ENCODE measurements at regions not wholly inside any gene's neighbourhood (a gene's known extent, or its start where the extent isn't known, plus 50 kb on each side); places are given as distances from the start of the nearest gene placed in this dataset.
"Not testable (repeated sequence)": the region's sequence is repeated elsewhere in the genome, so short reads cannot be mapped to it uniquely, and the experiment has no call there.

- no peaks in the 10 kb centered on the region for H3K27me3 ChIP-seq (ENCODE audit: control insufficient read depth in 3 of 3, insufficient read depth in 3 of 3, low read length in 3 of 3)
- no peaks in the 10 kb centered on the region for H3K36me3 ChIP-seq (ENCODE audit: control insufficient read depth in 3 of 3, insufficient read depth in 2 of 3, low read depth in 1 of 3, low read length in 3 of 3)
- no peak for FAIRE-seq
- no peak overlapping the region for H3K4me3 ChIP-seq (ENCODE audit: low read depth in 1 of 3, low read length in 3 of 3)
- H3K4me1 ChIP-seq (ENCODE audit: control insufficient read depth in 3 of 3, insufficient read depth in 2 of 3, low read depth in 1 of 3, low read length in 2 of 3): no peaks in the 10 kb centered on the region
- H3K27ac ChIP-seq (ENCODE audit: low read depth in 1 of 3, low read length in 2 of 3): no peak overlapping the region
- peaks cover 0 to 7% of the 10 kb centered on the region in 2 donors for H3K9me3 ChIP-seq (ENCODE audit: control insufficient read depth in 2 of 2, insufficient read depth in 1 of 2, low read depth in 1 of 2, low read length in 1 of 2)
- no peak for DNase-seq
Observed at GRCh38 chr4:103272174-103272573, 74.0 kb upstream of the CENPE start.

GRCh38 chr4:103268746-103269145, 70.6 kb upstream of the CENPE start:
- Histone ChIP-seq H3K27ac (ENCODE audit: low read depth in 1 of 3, low read length in 2 of 3) (no peak overlapping the region), H3K4me1 (ENCODE audit: control insufficient read depth in 3 of 3, insufficient read depth in 2 of 3, low read depth in 1 of 3, low read length in 2 of 3) (no peaks in the 10 kb centered on the region), H3K27me3 (ENCODE audit: control insufficient read depth in 3 of 3, insufficient read depth in 3 of 3, low read length in 3 of 3) (no peaks in the 10 kb centered on the region), H3K36me3 (ENCODE audit: control insufficient read depth in 3 of 3, insufficient read depth in 2 of 3, low read depth in 1 of 3, low read length in 3 of 3) (no peaks in the 10 kb centered on the region), H3K4me3 (ENCODE audit: low read depth in 1 of 3, low read length in 3 of 3) (no peak overlapping the region), H3K9me3 (ENCODE audit: control insufficient read depth in 2 of 2, insufficient read depth in 1 of 2, low read depth in 1 of 2, low read length in 1 of 2) (peaks cover 0 to 7% of the 10 kb centered on the region in 2 donors)
- DNase-seq: no peak
- FAIRE-seq: no peak

GRCh38 chr4:103264905-103265304, 66.8 kb upstream of the CENPE start:
- H3K4me1 ChIP-seq (ENCODE audit: control insufficient read depth in 3 of 3, insufficient read depth in 2 of 3, low read depth in 1 of 3, low read length in 2 of 3): no peaks in the 10 kb centered on the region

GRCh38 chr4:103256068-103256467, 57.9 kb upstream of the CENPE start:
- not testable (repeated sequence) for H3K4me3 ChIP-seq (ENCODE audit: low read depth in 1 of 3, low read length in 3 of 3); FAIRE-seq; H3K27ac ChIP-seq (ENCODE audit: low read depth in 1 of 3, low read length in 2 of 3); H3K9me3 ChIP-seq (ENCODE audit: control insufficient read depth in 2 of 2, insufficient read depth in 1 of 2, low read depth in 1 of 2, low read length in 1 of 2); H3K4me1 ChIP-seq (ENCODE audit: control insufficient read depth in 3 of 3, insufficient read depth in 2 of 3, low read depth in 1 of 3, low read length in 2 of 3); H3K36me3 ChIP-seq (ENCODE audit: control insufficient read depth in 3 of 3, insufficient read depth in 2 of 3, low read depth in 1 of 3, low read length in 3 of 3); DNase-seq; H3K27me3 ChIP-seq (ENCODE audit: control insufficient read depth in 3 of 3, insufficient read depth in 3 of 3, low read length in 3 of 3)
- WGBS, 3 donors: 95 to 97% (median 96%) methylated on average over 9 to 13 of the region's 16 CpGs

More at GRCh38 chr4:103264905-103265304, 66.8 kb upstream of the CENPE start:
- H3K27ac ChIP-seq (ENCODE audit: low read depth in 1 of 3, low read length in 2 of 3): no peak overlapping the region
- FAIRE-seq (no peak), DNase-seq (no peak)
- H3K4me3 ChIP-seq (ENCODE audit: low read depth in 1 of 3, low read length in 3 of 3): no peak overlapping the region
- no peaks in the 10 kb centered on the region for H3K27me3 ChIP-seq (ENCODE audit: control insufficient read depth in 3 of 3, insufficient read depth in 3 of 3, low read length in 3 of 3)
- H3K9me3 ChIP-seq (ENCODE audit: control insufficient read depth in 2 of 2, insufficient read depth in 1 of 2, low read depth in 1 of 2, low read length in 1 of 2): no peaks in the 10 kb centered on the region
- 83 to 90% (median 86%) methylated on average over 1 of the region's 1 CpG for WGBS, 3 donors
- H3K36me3 ChIP-seq (ENCODE audit: control insufficient read depth in 3 of 3, insufficient read depth in 2 of 3, low read depth in 1 of 3, low read length in 3 of 3): no peaks in the 10 kb centered on the region
